ENCODE measurements at regions not wholly inside any gene's neighbourhood (a gene's known extent, or its start where the extent isn't known, plus 50 kb on each side); places are given as distances from the start of the nearest gene placed in this dataset.
"Not testable (repeated sequence)": the region's sequence is repeated elsewhere in the genome, so short reads cannot be mapped to it uniquely, and the experiment has no call there.

- no peak for DNase-seq (ENCODE audit: extremely low read depth in 1 of 11, low read depth in 9 of 11, low spot score in 4 of 11)
Observed at GRCh38 chr2:142435847-142436246, 305.0 kb upstream of the LRP1B start.

- no peak for DNase-seq (ENCODE audit: extremely low read depth in 1 of 11, low read depth in 9 of 11, low spot score in 4 of 11)
Observed at GRCh38 chr2:142426064-142426463, 295.2 kb upstream of the LRP1B start.

GRCh38 chr2:142425551-142425950 is 294.7 kb upstream of the LRP1B start:
- DNase-seq (ENCODE audit: extremely low read depth in 1 of 11, low read depth in 9 of 11, low spot score in 4 of 11) = no peak

- DNase-seq (ENCODE audit: extremely low read depth in 1 of 11, low read depth in 9 of 11, low spot score in 4 of 11) = no peak
Observed at GRCh38 chr2:142423603-142424002, 292.8 kb upstream of the LRP1B start.

- DNase-seq (ENCODE audit: extremely low read depth in 1 of 11, low read depth in 9 of 11, low spot score in 4 of 11) = no peak
Observed at GRCh38 chr2:142422769-142423168, 292.0 kb upstream of the LRP1B start.

DNA sequence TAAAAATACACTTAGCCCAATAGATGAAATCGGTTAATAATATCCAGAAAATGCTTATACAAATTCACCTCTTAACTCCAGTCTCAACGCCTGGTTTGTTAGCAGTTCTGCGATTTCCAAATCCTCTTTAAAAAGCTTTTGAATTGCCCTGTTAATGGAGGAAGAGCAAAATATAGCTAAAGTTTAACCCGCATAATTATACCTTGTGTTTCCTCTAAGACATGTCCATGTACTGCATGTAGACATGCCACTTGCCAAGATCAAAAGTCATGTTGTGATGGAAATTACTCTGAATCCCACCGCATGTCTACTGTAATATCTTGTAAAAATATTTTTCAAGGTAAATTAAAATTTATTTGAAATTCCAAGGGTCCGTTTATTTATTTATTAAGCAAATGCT is 291.2 kb upstream of the LRP1B start:
- no peak for DNase-seq (ENCODE audit: extremely low read depth in 1 of 11, low read depth in 9 of 11, low spot score in 4 of 11)

DNA sequence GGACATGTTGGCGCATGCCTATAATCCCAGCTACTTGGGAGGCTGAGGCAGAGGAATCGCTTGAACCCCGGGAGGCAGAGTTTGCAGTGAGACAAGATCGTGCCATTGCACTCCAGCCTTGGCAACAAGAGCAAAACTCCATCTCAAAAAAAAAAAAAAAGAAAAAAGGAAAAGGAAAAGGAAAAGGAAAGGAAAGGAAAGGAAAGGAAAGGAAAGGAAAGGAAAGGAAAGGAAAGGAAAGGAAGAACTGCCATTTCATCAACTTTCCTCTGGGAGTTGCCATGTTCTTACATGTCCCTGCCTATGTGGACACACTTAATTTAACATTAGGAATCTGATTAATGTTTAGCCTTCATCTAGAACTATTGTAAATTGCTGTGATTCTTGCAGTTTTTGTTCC is 287.9 kb upstream of the LRP1B start:
- not testable (repeated sequence) for DNase-seq (ENCODE audit: extremely low read depth in 1 of 11, low read depth in 9 of 11, low spot score in 4 of 11)

- no peak for DNase-seq (ENCODE audit: extremely low read depth in 1 of 11, low read depth in 9 of 11, low spot score in 4 of 11)
Observed at GRCh38 chr2:142416996-142417395, 286.2 kb upstream of the LRP1B start.

- no peak for DNase-seq (ENCODE audit: extremely low read depth in 1 of 11, low read depth in 9 of 11, low spot score in 4 of 11)
Observed at GRCh38 chr2:142415461-142415860, 284.6 kb upstream of the LRP1B start.

GRCh38 chr2:142398212-142398611 is 267.4 kb upstream of the LRP1B start:
- no peak for DNase-seq (ENCODE audit: extremely low read depth in 1 of 11, low read depth in 9 of 11, low spot score in 4 of 11)

DNA sequence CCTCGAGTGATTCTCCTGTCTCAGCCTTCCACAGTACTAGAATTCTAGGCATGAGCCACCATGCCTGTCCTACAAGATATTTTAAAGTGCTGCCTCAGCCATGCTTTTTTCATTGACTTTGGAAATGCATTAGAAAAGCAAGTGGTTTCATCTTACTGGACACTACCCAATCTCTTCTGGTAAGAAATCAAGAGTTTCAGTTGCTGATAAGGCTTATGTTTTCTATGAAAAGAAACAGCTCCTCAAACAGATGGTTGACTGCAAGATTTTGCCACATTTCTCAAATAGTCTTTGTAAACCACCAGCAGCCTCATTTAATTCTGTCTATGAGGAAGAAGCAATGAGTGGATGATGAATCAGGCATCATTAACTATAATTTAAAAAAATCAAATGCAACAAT is 264.5 kb upstream of the LRP1B start:
- no peak for DNase-seq (ENCODE audit: extremely low read depth in 1 of 11, low read depth in 9 of 11, low spot score in 4 of 11)

DNA sequence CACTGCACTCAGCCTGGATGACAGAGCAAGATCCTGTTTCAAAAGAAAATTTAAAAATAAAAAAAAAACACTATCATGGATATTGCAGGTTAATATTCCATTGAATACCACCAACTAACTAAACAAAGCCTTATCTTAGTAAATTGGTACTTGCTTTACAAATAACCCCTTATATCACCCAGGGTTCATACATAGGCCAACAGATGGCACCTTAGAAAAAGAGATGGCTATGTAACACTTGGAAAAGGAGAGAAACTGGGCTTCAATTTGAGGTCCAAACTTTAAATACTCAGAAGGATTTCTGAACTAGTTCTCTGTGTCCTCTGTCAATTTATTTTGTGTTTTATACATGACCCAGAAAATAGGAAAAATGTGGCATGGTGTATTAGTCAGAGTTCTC is 249.6 kb upstream of the LRP1B start:
- no peak for DNase-seq (ENCODE audit: extremely low read depth in 1 of 11, low read depth in 9 of 11, low spot score in 4 of 11)

- DNase-seq (ENCODE audit: extremely low read depth in 1 of 11, low read depth in 9 of 11, low spot score in 4 of 11) = not testable (repeated sequence)
Observed at GRCh38 chr2:142362069-142362468, 231.3 kb upstream of the LRP1B start.

DNA sequence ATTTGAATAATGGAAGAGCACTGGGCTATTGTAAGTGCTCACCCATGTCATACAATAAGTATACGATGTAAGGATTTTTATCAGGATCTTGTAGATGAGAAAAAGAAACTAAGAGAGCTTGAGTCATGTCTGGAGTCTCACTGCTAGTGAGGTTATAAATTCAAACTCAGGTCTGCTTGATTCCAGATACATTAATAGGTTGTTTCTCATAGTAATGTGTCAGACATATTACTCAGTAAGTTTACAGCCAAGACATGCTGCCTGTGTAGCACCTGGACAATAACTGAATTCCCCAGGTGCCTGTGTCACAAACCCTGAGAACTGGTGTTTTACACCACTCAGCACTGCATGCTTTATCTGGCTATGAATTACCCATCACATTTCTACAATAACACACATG is 216.9 kb upstream of the LRP1B start:
- no peak for DNase-seq (ENCODE audit: extremely low read depth in 1 of 11, low read depth in 9 of 11, low spot score in 4 of 11)

DNA sequence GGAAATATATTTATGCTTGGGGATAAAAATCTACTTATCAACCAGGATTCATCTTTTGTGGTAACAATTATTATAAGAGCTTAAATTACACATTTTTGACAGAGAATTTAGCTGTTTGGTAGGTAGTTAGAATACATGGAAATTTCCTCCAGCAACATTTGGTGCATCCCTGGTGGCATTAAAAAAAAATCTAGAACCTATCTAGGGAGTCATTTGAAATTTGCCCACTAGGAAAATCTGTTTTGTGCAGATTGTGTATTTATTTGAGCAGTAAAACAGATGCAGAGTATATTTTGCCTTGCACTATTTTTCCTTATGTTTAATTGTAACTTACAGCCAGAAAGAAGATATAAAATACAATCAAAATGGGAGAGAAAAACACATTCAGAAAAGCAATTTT is 208.4 kb upstream of the LRP1B start:
- DNase-seq (ENCODE audit: extremely low read depth in 1 of 11, low read depth in 9 of 11, low spot score in 4 of 11) = no peak

DNA sequence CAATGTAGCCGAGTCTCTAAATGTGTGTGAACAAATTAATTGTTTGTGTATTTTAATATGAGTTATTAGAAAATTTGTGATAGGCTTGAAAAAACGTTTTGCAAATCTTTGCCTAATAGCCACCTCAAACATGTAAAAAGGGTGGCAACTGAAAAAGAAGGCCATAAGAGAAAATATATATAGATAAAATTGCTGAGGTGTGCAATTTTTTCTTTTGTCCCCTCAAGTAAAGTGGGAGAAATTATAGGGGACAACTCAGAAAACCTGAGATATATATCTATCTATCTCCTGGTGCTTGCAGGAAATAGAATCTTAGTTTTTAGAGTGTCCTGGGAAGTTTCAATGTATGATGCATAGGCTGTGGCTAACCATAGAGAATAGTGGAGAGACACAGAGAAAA is 201.4 kb upstream of the LRP1B start:
- no peak for DNase-seq (ENCODE audit: extremely low read depth in 1 of 11, low read depth in 9 of 11, low spot score in 4 of 11)

- DNase-seq (ENCODE audit: extremely low read depth in 1 of 11, low read depth in 9 of 11, low spot score in 4 of 11) = no peak
Observed at GRCh38 chr2:142330458-142330857, 199.6 kb upstream of the LRP1B start.

GRCh38 chr2:142325870-142326269 is 195.1 kb upstream of the LRP1B start:
- DNase-seq (ENCODE audit: extremely low read depth in 1 of 11, low read depth in 9 of 11, low spot score in 4 of 11) = no peak

- no peak for DNase-seq (ENCODE audit: extremely low read depth in 1 of 11, low read depth in 9 of 11, low spot score in 4 of 11)
Observed at GRCh38 chr2:142323206-142323605, 192.4 kb upstream of the LRP1B start.

GRCh38 chr2:142321706-142322280 is 191.0 kb upstream of the LRP1B start:
- DNase-seq (ENCODE audit: extremely low read depth in 1 of 11, low read depth in 9 of 11, low spot score in 4 of 11) = no peak

- DNase-seq (ENCODE audit: extremely low read depth in 1 of 11, low read depth in 9 of 11, low spot score in 4 of 11) = no peak
Observed at GRCh38 chr2:142320067-142320466, 189.3 kb upstream of the LRP1B start.

GRCh38 chr2:142316049-142316448 is 185.2 kb upstream of the LRP1B start:
- no peak for DNase-seq (ENCODE audit: extremely low read depth in 1 of 11, low read depth in 9 of 11, low spot score in 4 of 11)

Data from renal cortex interstitium (tissue), 11 donors.